ENCODE measurements at regions not wholly inside any gene's neighbourhood (a gene's known extent, or its start where the extent isn't known, plus 50 kb on each side); places are given as distances from the start of the nearest gene placed in this dataset.

- peaks cover 16% of the 10 kb centered on the region for H3K9me3 Mint-ChIP-seq
- no peaks in the 10 kb centered on the region for H3K4me1 Mint-ChIP-seq
- H3K27ac Mint-ChIP-seq: no peak overlapping the region
- DNase-seq (ENCODE audit: low spot score in 2 of 2, unreplicated experiment in 2 of 2): no peak
- no peak for TF ChIP-seq CTCF (IDR thresholded peaks at IDR 0.05; ENCODE audit: unreplicated experiment)
- H3K27me3 Mint-ChIP-seq (ENCODE audit: low read depth): no peaks in the 10 kb centered on the region
- no peaks in the 10 kb centered on the region for H3K36me3 Mint-ChIP-seq
- H3K4me3 Mint-ChIP-seq: no peak overlapping the region
Observed at GRCh38 chr20:55565096-55565773, 440.1 kb downstream of the CBLN4 start.

GRCh38 chr20:55561259-55561658, 444.1 kb downstream of the CBLN4 start:
- no peak for DNase-seq (ENCODE audit: low spot score in 2 of 2, unreplicated experiment in 2 of 2)
- Mint-ChIP-seq H3K4me1 (no peaks in the 10 kb centered on the region), H3K9me3 (peaks cover 20% of the 10 kb centered on the region), H3K27ac (no peak overlapping the region), H3K36me3 (no peaks in the 10 kb centered on the region), H3K4me3 (no peak overlapping the region), H3K27me3 (ENCODE audit: low read depth) (no peaks in the 10 kb centered on the region)
- no peak for TF ChIP-seq CTCF (IDR thresholded peaks at IDR 0.05; ENCODE audit: unreplicated experiment)

- Mint-ChIP-seq H3K4me1 (no peaks in the 10 kb centered on the region), H3K9me3 (peaks cover 23% of the 10 kb centered on the region)
Observed at GRCh38 chr20:55557191-55557590, 448.1 kb downstream of the CBLN4 start.

GRCh38 chr20:55555075-55555650, 450.2 kb downstream of the CBLN4 start:
- no peak for TF ChIP-seq CTCF (IDR thresholded peaks at IDR 0.05; ENCODE audit: unreplicated experiment)
- H3K4me1 Mint-ChIP-seq: no peaks in the 10 kb centered on the region
- H3K27ac Mint-ChIP-seq: no peak overlapping the region
- H3K9me3 Mint-ChIP-seq: peaks cover 23% of the 10 kb centered on the region
- no peaks in the 10 kb centered on the region for H3K36me3 Mint-ChIP-seq
- no peak overlapping the region for H3K4me3 Mint-ChIP-seq
- no peak for DNase-seq (ENCODE audit: low spot score in 2 of 2, unreplicated experiment in 2 of 2)
- no peaks in the 10 kb centered on the region for H3K27me3 Mint-ChIP-seq (ENCODE audit: low read depth)

More at GRCh38 chr20:55557191-55557590, 448.1 kb downstream of the CBLN4 start:
- Mint-ChIP-seq H3K36me3 (no peaks in the 10 kb centered on the region), H3K27ac (no peak overlapping the region), H3K27me3 (ENCODE audit: low read depth) (no peaks in the 10 kb centered on the region), H3K4me3 (no peak overlapping the region)
- DNase-seq (ENCODE audit: low spot score in 2 of 2, unreplicated experiment in 2 of 2): no peak
- TF ChIP-seq CTCF (IDR thresholded peaks at IDR 0.05; ENCODE audit: unreplicated experiment): no peak

GRCh38 chr20:55544638-55545037, 460.7 kb downstream of the CBLN4 start:
- no peak for TF ChIP-seq CTCF (IDR thresholded peaks at IDR 0.05; ENCODE audit: unreplicated experiment)
- no peaks in the 10 kb centered on the region for H3K4me1 Mint-ChIP-seq
- no peak overlapping the region for H3K27ac Mint-ChIP-seq
- H3K27me3 Mint-ChIP-seq (ENCODE audit: low read depth): no peaks in the 10 kb centered on the region
- H3K9me3 Mint-ChIP-seq: no peaks in the 10 kb centered on the region
- no peaks in the 10 kb centered on the region for H3K36me3 Mint-ChIP-seq
- DNase-seq (ENCODE audit: low spot score in 2 of 2, unreplicated experiment in 2 of 2): no peak
- no peak overlapping the region for H3K4me3 Mint-ChIP-seq

All from mesothelial cell of epicardium (in vitro differentiated cells).